GM13977 (cell line): ENCODE measurements at regions not wholly inside any gene's neighbourhood (a gene's known extent, or its start where the extent isn't known, plus 50 kb on each side); places are given as distances from the start of the nearest gene placed in this dataset.
A peak's percentile ranks its signal among the peaks of the same experiment; 100 is the strongest.

ENCODE experiments used
- DNase-seq: peaks from one replicate; pipeline ENCODE4 v3.0.0; 2012; ENCODE audit warnings: low spot score
- CTCF ChIP-seq: IDR thresholded peaks from 2 replicates; pipeline ENCODE4 v1.5.1; 2012; ENCODE audit warnings: mild to moderate bottlenecking, control low read depth; ENCODE audit not compliant: insufficient read depth; ENCODE audit errors: extremely low read depth, missing control alignments
- in situ Hi-C: fragments of 300-500 bp; cut with MboI; formaldehyde crosslinking; loops from one replicate; pipeline ENCODE4 v1.12.0; 2022; ENCODE audit warnings: low sequenced_read_pairs, low pct_unique_long_range_greater_than_20kb, mixed read lengths, inconsistent platforms; ENCODE audit not compliant: unreplicated experiment

DNA sequence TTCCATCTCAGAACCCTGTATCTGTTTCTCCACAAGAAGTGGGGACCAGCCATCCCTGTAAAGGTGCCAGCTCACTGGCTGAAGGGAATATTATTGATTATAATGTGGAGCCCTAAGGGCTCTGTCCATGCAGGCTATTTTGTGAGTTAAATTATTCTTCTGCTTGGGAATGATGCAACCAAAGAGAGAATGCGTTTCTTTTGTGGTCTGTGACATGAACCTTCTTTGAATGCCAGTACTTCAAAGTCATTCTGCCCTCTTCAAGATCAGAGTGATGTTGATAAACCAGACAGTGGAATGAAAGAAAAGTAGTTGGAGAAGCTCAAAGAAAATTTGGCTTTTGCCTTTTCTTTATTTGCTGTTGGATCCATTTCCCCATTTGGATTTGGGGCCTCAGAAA lies 995.2 kb downstream of the KCNMA1 start:
- no peak for DNase-seq
- TF ChIP-seq CTCF, result no peak
- in situ Hi-C loops, result no loop called here

DNA sequence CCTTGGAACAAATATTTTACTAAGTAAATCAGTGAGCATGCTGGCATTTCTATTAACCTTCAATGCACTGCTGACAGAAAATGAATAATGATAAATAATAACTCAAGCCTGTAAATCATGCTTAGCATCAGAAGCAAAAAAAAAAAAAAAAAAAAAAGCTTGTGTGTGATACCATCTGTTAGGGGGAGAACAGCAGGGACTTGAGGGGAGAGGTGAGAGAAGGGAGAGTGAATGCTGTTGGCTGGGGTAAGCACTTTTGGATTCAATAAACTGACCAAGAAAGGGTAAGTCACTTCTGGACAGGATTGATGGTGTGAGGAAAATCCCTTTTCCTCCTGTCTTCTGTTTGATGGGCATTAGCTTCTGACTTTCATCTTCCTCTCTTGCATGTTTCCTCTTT lies 996.4 kb downstream of the KCNMA1 start:
- DNase-seq, result no peak
- no peak for TF ChIP-seq CTCF
- in situ Hi-C loops, result no loop called here

GRCh38 chr10:76640806-76641205 lies 996.8 kb downstream of the KCNMA1 start:
- DNase-seq, result no peak
- no peak for TF ChIP-seq CTCF
- in situ Hi-C loops, result no loop called here

DNA sequence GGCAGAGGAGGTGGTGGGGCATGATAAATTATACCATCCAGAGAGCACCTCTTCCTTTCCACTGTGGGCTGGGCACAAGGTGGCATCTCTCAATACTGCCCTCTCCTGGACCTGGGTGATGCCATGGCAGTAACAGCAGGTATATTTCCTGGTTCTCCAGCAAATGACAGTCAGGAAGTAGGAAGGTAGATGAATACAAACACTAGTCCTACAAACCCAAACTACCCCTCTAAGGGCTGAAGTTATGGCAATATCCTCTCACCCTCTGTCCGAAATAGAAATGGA lies 1004.9 kb downstream of the KCNMA1 start:
- TF ChIP-seq CTCF, result peak; percentile 23
- in situ Hi-C loops, result no loop called here
- no peak for DNase-seq

GRCh38 chr10:76631884-76632766 lies 1005.5 kb downstream of the KCNMA1 start:
- DNase-seq, result no peak
- TF ChIP-seq CTCF, result no peak
- in situ Hi-C loops, result no loop called here

DNA sequence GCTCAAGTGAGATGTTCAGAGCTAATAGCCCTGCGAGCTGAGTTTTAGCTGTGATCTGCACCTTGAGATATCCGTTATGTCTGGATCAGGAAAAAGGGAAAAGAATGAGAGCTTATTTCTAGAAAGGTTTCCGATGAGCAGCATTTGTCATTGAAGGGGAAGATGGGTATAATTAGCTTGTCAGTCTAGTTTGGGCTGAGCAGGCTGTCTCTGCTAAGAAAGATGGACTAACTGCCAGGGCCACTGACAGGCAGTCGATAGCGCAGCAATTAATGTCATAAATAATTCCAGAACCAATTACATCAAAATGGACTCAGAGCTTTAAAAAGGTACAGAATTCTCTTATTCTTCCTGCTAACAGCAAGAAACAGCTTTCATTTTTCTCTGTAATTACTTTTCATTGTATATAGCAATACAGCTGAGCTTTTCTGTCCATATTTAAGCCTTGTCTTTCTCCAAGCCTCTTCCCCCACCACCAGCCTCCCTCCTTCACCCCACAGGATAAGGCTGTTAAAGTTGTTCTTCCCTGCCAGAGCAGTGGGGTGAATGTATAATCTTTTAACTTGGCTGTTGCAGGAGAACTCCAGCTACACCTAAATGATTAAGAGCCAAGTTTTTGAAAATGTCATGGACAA lies 1006.5 kb downstream of the KCNMA1 start:
- no peak for DNase-seq
- in situ Hi-C loops, result no loop called here
- no peak for TF ChIP-seq CTCF
